Immature natural killer cell (primary cell): ENCODE measurements at regions not wholly inside any gene's neighbourhood (a gene's known extent, or its start where the extent isn't known, plus 50 kb on each side); places are given as distances from the start of the nearest gene placed in this dataset.

Experiments used
- DNase-seq, 3 donors: peaks; one replicate each; pipeline ENCODE4 v3.0.0; 2022; ENCODE audit warnings: mixed read lengths in 1 of 3
- H3K27ac Mint-ChIP-seq, 6 donors: one replicate each; pipeline ENCODE4 v1.8.0; 2020; ENCODE audit warnings: mixed read lengths in 6 of 6, mild to moderate bottlenecking in 5 of 6, inconsistent platforms in 4 of 6, moderate library complexity in 3 of 6
- H3K27me3 Mint-ChIP-seq, 3 donors: one replicate each; pipeline ENCODE4 v1.8.0; 2020 to 2021; ENCODE audit warnings: low read depth in 3 of 3, mild to moderate bottlenecking in 3 of 3, mixed read lengths in 3 of 3, moderate library complexity in 3 of 3, inconsistent platforms in 1 of 3
- H3K36me3 Mint-ChIP-seq, 3 donors: one replicate each; pipeline ENCODE4 v1.8.0; 2020; ENCODE audit warnings: mixed read lengths in 3 of 3, inconsistent platforms in 2 of 3, mild to moderate bottlenecking in 2 of 3
- H3K4me1 Mint-ChIP-seq, 2 donors: one replicate each; pipeline ENCODE4 v1.8.0; 2020; ENCODE audit warnings: inconsistent platforms in 2 of 2, mild to moderate bottlenecking in 2 of 2, mixed read lengths in 2 of 2, moderate library complexity in 1 of 2
- H3K4me3 Mint-ChIP-seq, 5 donors: one replicate each; pipeline ENCODE4 v1.8.0; 2020; ENCODE audit warnings: mild to moderate bottlenecking in 5 of 5, mixed read lengths in 5 of 5, inconsistent platforms in 3 of 5, moderate library complexity in 3 of 5
- H3K9me3 Mint-ChIP-seq, 6 donors: one replicate each; pipeline ENCODE4 v1.8.0; 2020; ENCODE audit warnings: mild to moderate bottlenecking in 6 of 6, mixed read lengths in 6 of 6, inconsistent platforms in 4 of 6, moderate library complexity in 3 of 6

DNA sequence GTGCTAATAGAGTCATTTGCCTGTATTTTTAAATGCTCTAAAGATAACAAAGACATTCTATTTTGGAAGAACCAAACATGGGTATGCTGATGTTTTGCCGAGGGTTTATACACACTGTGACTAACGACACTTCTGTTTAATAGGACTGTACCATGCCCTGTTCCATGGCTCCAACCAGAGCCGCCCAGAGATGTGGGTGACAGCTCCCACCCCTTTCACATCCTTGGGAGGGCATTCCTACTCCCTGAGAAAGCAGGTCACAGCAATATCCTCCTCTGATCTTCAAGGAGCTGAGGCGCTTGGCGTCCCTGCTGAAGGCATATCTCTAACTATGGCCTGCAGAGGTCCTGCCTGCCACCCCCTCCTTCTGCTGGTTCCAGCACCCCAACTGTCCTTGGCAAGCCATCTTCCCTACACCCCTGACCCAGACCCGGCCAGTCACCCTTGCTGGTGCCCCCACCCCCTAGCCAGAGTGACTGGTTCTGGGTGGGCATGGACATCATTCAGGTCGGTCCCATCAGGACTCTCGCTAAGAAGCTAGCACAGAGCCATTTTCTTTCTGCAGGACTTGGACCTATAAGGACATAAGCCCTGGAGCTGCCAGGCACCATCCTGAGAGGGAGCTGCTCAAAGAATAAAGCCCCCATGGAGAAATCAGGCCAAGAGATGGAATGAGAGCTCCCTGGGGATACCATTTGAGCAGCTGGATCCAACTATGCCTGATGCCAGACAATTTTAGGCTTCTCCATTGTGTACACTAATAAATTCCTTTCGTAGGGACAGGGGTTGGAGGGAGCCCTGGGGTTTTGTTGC lies 381.3 kb downstream of the CTTN start:
- no peak overlapping the region for H3K27ac Mint-ChIP-seq
- no peaks in the 10 kb centered on the region for H3K36me3 Mint-ChIP-seq
- H3K27me3 Mint-ChIP-seq = peaks cover 0 to 2% (median 1%) of the 10 kb centered on the region in 3 donors
- no peak overlapping the region for H3K4me3 Mint-ChIP-seq
- H3K4me1 Mint-ChIP-seq = no peaks in the 10 kb centered on the region
- no peaks in the 10 kb centered on the region for H3K9me3 Mint-ChIP-seq
- DNase-seq = no peak

DNA sequence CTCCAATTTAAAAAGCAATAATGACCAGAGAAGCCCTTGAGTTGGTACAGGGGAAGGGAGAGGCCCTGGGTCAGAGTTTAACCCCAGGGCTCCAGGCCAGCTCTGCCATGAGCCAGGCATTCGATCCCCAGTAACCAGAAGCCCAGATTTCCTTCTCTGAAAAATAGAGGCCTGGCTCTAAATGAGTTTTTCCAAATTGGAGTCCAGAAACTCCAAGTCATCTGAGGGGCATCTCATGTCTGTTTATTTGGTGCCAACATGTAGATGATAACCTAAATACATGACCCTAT lies 381.9 kb downstream of the CTTN start:
- H3K27ac Mint-ChIP-seq = no peak overlapping the region
- peaks cover 0 to 2% (median 1%) of the 10 kb centered on the region in 3 donors for H3K27me3 Mint-ChIP-seq
- no peaks in the 10 kb centered on the region for H3K36me3 Mint-ChIP-seq
- no peak overlapping the region for H3K4me3 Mint-ChIP-seq
- no peak for DNase-seq
- H3K4me1 Mint-ChIP-seq = no peaks in the 10 kb centered on the region
- no peaks in the 10 kb centered on the region for H3K9me3 Mint-ChIP-seq

DNA sequence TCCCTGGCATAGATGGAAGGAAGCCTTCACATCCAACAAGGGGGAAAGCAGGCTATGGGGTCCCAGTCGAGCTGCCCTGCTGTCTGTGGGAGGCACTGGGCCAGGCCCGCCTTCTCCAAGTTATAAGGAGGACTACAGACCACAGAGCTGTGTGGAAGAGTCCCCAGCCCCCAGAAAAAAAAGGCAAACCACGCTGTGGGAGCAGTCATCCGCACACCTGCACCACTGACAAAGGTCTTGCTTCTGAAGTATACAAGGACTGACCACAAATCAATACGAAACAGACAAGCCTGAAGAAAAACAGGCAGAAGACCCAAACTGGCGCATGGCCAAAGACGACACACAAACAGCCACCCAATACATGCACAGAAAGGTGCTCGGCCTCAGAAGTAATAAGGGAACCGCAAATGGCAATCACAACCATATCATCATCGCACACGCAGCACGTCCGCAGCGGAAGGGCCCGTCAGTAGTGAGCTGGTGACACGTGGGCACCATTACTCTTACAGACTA lies 384.1 kb downstream of the CTTN start:
- no peaks in the 10 kb centered on the region for H3K4me1 Mint-ChIP-seq
- no peaks in the 10 kb centered on the region for H3K36me3 Mint-ChIP-seq
- H3K27me3 Mint-ChIP-seq = peaks cover 0 to 2% (median 1%) of the 10 kb centered on the region in 3 donors
- H3K9me3 Mint-ChIP-seq = no peaks in the 10 kb centered on the region
- H3K4me3 Mint-ChIP-seq = no peak overlapping the region
- no peak overlapping the region for H3K27ac Mint-ChIP-seq
- DNase-seq = no peak

- H3K4me3 Mint-ChIP-seq = no peak overlapping the region
- no peaks in the 10 kb centered on the region for H3K9me3 Mint-ChIP-seq
Observed at GRCh38 chr11:70783356-70783755, 385.0 kb downstream of the CTTN start.

GRCh38 chr11:70783821-70784220 lies 385.5 kb downstream of the CTTN start:
- H3K27me3 Mint-ChIP-seq = peaks cover 0 to 2% (median under 1%) of the 10 kb centered on the region in 3 donors
- no peak overlapping the region for H3K27ac Mint-ChIP-seq
- H3K4me1 Mint-ChIP-seq = no peaks in the 10 kb centered on the region
- H3K9me3 Mint-ChIP-seq = no peaks in the 10 kb centered on the region
- no peaks in the 10 kb centered on the region for H3K36me3 Mint-ChIP-seq
- H3K4me3 Mint-ChIP-seq = no peak overlapping the region
- no peak for DNase-seq

More at GRCh38 chr11:70783356-70783755, 385.0 kb downstream of the CTTN start:
- DNase-seq = no peak
- Mint-ChIP-seq H3K27me3 (peaks cover 0 to 2% (median 0%) of the 10 kb centered on the region in 3 donors), H3K27ac (no peak overlapping the region), H3K36me3 (no peaks in the 10 kb centered on the region), H3K4me1 (no peaks in the 10 kb centered on the region)

- Mint-ChIP-seq H3K9me3 (no peaks in the 10 kb centered on the region), H3K27ac (no peak overlapping the region), H3K27me3 (peaks cover 0 to 3% (median 0%) of the 10 kb centered on the region in 3 donors), H3K36me3 (no peaks in the 10 kb centered on the region), H3K4me3 (no peak overlapping the region), H3K4me1 (no peaks in the 10 kb centered on the region)
- DNase-seq = no peak
Observed at GRCh38 chr11:70785372-70785771, 387.0 kb downstream of the CTTN start.

- no peaks in the 10 kb centered on the region for H3K4me1 Mint-ChIP-seq
Observed at GRCh38 chr11:70786021-70786665, 387.8 kb downstream of the CTTN start.

DNA sequence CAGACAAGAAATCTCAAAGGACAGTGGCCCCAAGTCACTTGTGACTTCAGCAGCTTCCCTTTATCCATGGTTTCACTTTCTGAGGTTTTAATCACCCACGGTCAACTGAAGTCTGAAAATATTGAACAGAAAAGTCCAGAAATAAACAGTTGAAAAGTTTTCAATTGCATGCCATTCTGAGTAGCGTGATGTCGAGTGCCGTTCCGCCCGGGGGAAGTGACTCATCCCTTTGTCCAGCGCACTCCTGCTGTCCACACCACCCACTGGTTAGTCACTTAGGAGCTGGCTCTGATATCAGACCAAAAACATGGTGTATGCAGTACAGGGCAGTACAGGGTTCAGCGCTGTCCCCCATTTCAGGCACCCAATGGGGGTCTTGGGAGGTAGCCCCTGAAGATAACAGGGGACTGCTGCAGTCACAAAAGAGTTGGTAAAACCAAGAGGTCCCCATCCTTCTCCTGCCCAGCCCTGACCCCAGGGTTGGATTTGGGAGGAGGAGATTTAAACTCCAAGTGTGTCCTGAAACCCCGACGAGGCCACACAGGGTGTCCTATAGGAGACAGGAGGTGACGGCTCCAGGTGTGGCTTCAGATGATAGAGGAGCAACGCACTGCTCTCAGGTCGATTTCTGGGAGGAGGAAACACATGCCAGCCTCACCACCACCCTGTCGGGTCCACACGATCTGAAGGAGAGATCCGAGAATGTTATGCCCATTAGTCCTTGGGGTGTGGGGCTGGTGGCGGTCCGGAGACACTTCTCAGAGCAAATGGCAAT lies 390.1 kb downstream of the CTTN start:
- Mint-ChIP-seq H3K27ac (no peak overlapping the region), H3K4me3 (no peak overlapping the region), H3K9me3 (peaks cover 0 to 16% (median 4%) of the 10 kb centered on the region in 6 donors)

More at GRCh38 chr11:70786021-70786665, 387.8 kb downstream of the CTTN start:
- no peak for DNase-seq
- Mint-ChIP-seq H3K4me3 (no peak overlapping the region), H3K27me3 (peaks cover 0 to 4% (median 0%) of the 10 kb centered on the region in 3 donors), H3K27ac (no peak overlapping the region), H3K9me3 (no peaks in the 10 kb centered on the region), H3K36me3 (no peaks in the 10 kb centered on the region)

GRCh38 chr11:70790671-70791300 lies 392.5 kb downstream of the CTTN start:
- Mint-ChIP-seq H3K4me1 (no peaks in the 10 kb centered on the region), H3K36me3 (peaks cover 0 to 4% (median 0%) of the 10 kb centered on the region in 3 donors), H3K27ac (no peak overlapping the region), H3K9me3 (peaks cover 0 to 19% (median 7%) of the 10 kb centered on the region in 6 donors), H3K4me3 (no peak overlapping the region), H3K27me3 (peaks cover 2 to 5% (median 4%) of the 10 kb centered on the region in 3 donors)
- DNase-seq = no peak

More for the DNA sequence above, 390.1 kb downstream of the CTTN start:
- H3K27me3 Mint-ChIP-seq = peaks cover 0 to 4% (median 2%) of the 10 kb centered on the region in 3 donors
- H3K4me1 Mint-ChIP-seq = no peaks in the 10 kb centered on the region
- no peak for DNase-seq
- H3K36me3 Mint-ChIP-seq = peaks cover 0 to 4% (median 0%) of the 10 kb centered on the region in 3 donors

DNA sequence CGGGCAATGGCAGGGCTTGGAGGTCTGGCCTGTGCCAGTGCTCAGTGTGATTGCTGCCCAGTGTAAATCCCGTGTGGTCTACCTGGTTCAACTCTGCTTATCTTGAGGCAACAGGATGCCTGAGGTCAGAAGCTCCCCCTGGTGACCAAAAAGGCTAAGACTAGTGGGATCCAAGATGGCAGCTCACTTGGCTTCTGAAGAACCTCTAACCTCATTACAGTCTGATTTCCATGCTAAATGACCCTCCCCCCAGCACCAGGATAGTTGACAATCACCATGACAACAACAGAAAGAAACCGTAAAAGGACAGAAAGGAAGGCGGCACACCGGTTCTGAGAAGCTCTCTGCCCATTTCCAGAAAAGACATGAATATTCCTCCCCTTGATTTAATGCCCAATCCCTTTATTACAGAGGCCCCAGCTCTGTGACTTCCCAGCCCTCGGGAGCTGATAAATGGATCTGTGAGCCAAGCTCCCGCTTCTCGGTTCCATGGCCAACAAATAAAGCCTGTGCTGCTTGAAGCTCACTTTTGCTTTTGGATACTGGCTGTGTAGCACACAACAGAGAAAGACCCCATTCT lies 398.4 kb downstream of the CTTN start:
- Mint-ChIP-seq H3K9me3 (peaks cover 0 to 19% (median 11%) of the 10 kb centered on the region in 6 donors), H3K27me3 (peaks cover 1 to 7% (median 3%) of the 10 kb centered on the region in 3 donors), H3K4me3 (no peak overlapping the region), H3K27ac (no peak overlapping the region), H3K4me1 (no peaks in the 10 kb centered on the region), H3K36me3 (peaks cover 0 to 4% (median 0%) of the 10 kb centered on the region in 3 donors)
- DNase-seq = no peak

DNA sequence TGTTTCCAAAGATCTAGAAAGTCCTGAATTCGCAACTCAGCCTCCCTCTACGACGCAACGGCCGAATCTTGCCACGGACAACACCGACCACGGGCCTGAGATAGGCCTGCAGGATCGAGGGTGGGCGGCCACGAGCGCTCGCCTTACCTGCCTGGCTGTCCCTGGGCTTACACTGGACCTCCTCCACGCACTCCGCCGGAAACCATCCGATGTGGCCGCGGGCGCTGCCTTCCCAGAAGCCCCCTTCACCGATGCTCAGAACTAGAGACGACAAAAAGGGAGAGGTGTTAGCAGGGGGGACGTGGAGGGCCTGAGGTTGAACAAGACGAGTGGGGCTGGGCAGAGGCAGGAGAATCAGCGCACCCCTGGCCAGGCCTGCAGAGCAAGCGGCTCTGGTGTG lies 400.0 kb downstream of the CTTN start:
- H3K4me1 Mint-ChIP-seq = no peaks in the 10 kb centered on the region
- no peak for DNase-seq
- H3K27ac Mint-ChIP-seq = no peak overlapping the region
- H3K36me3 Mint-ChIP-seq = peaks cover 0 to 1% (median 0%) of the 10 kb centered on the region in 3 donors
- H3K27me3 Mint-ChIP-seq = peaks cover 3 to 5% (median 3%) of the 10 kb centered on the region in 3 donors
- no peak overlapping the region for H3K4me3 Mint-ChIP-seq
- H3K9me3 Mint-ChIP-seq = peaks cover 0 to 9% (median 7%) of the 10 kb centered on the region in 6 donors

DNA sequence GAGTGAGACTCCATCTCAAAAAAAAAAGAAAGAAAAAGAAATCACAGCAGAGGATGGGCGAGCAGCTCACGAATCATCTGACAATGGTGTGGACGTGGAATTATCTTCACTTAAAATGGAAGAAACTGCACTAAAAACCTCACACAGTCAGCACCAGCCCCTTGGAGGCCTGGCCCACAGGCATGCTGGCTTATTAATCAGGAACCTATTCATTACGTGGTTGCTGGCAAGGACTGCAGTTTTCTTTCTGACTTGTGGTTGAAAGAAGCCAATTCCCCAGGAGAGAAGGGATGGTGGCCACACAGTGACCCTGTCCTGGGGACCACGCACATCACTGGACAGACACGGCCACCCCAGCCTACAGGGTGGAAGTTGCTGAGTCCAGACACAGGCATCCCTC lies 401.1 kb downstream of the CTTN start:
- Mint-ChIP-seq H3K27ac (no peak overlapping the region), H3K4me1 (no peaks in the 10 kb centered on the region), H3K27me3 (peaks cover 3 to 5% (median 5%) of the 10 kb centered on the region in 3 donors), H3K4me3 (no peak overlapping the region), H3K9me3 (peaks cover 0 to 7% (median 2%) of the 10 kb centered on the region in 6 donors), H3K36me3 (no peaks in the 10 kb centered on the region)
- DNase-seq = no peak

DNA sequence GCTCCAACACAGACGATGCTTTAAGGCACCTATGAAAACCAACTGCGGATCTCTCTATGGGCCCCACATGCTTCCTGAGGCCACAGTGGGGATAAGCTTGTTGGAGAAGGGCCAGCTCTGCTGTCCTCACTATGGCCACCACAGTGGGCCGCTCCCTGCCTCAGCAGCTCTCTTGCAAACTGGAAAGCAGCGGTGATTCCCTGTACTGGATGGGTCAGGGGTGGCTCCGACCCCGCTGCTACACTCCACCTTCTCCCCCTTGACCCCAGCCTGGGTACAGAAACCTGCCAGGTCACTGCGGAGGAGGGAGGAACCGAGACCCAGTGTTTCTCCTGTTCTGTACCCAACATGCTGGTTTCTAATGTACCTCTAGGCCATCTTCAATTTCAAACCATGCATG lies 403.9 kb downstream of the CTTN start:
- Mint-ChIP-seq H3K4me1 (no peaks in the 10 kb centered on the region), H3K9me3 (peaks cover 0 to 4% (median 0%) of the 10 kb centered on the region in 6 donors), H3K27me3 (peaks cover 1 to 3% (median 3%) of the 10 kb centered on the region in 3 donors), H3K4me3 (no peak overlapping the region), H3K27ac (no peak overlapping the region), H3K36me3 (no peaks in the 10 kb centered on the region)
- DNase-seq = no peak
